K562 (cell line): ENCODE measurements at regions not wholly inside any gene's neighbourhood (a gene's known extent, or its start where the extent isn't known, plus 50 kb on each side); places are given as distances from the start of the nearest gene placed in this dataset.

Source experiments
- ATAC-seq: fragments of 200-7000 bp; cut with Tn5 transposase; 3 replicates; pipeline ENCODE4 v1.9.1; 2020; ENCODE audit warnings: moderate library complexity
- BruUV-seq: library from RNA; stranded (reverse); fragments of 400-500 nt; replicated peaks from 2 replicates; lab custom pipeline; 2021; lab: Mats Ljungman, UMichigan
- CTCF ChIA-PET: fragments of 300-600 bp; formaldehyde crosslinking; extraction: SDS; loops from one replicate; lab custom pipeline; 2021; ENCODE audit warnings: low intra/inter-chr PET ratio; lab: Yijun Ruan, JAX
- POLR2A ChIA-PET: fragments of 300-600, 350-650 bp; sonication (Branson Sonifier 250); formaldehyde crosslinking; extraction: SDS; loops from one replicate; lab custom pipeline; 2021; ENCODE audit warnings: antibody characterized with exemption, inconsistent platforms; lab: Yijun Ruan, JAX
- DNase-seq, 4 experiments: peaks; one replicate each; pipeline versions ENCODE4 v3.0.0 to v3.0.0-alpha.2; 2011 to 2018; ENCODE audit warnings: low spot score in 3 of 4, mixed read lengths in 3 of 4; ENCODE audit errors: extremely low read depth in 1 of 4
- FAIRE-seq: peaks from 2 replicates; lab custom pipeline; 2011; peaks lifted over from hg19 to GRCh38; lab: Jason Lieb, UNC
- H2AFZ ChIP-seq: 2 replicates; pipeline ENCODE4 v1.6.0; 2011; ENCODE audit warnings: low read depth, low read length, control low read depth, inconsistent platforms
- H3K27ac ChIP-seq: fragments of 200-600 bp; 3 replicates; pipeline ENCODE4 v1.8.0; 2011; ENCODE audit warnings: low read depth, mild to moderate bottlenecking, control low read depth, inconsistent platforms, low read length, moderate library complexity, mixed read lengths; ENCODE audit errors: extremely low read depth
- H3K27me3 ChIP-seq, 2 experiments: fragments of 300-600 bp in 1 of 2; 2 replicates in 1 of 2; 3 replicates in 1 of 2; pipeline versions ENCODE4 v1.6.0 to v1.8.0; 2011; ENCODE audit warnings: inconsistent platforms in 2 of 2, low read length in 2 of 2, mild to moderate bottlenecking in 1 of 2, mixed read lengths in 1 of 2, moderate library complexity in 1 of 2; ENCODE audit not compliant: control insufficient read depth in 2 of 2, insufficient read depth in 2 of 2
- H3K36me3 ChIP-seq: fragments of 300-600 bp; 3 replicates; pipeline ENCODE4 v1.8.0; 2011; ENCODE audit warnings: mild to moderate bottlenecking, low read length, inconsistent platforms; ENCODE audit not compliant: control insufficient read depth, insufficient read depth
- H3K4me1 ChIP-seq, 2 experiments: fragments of 200-600 bp in 1 of 2; replicated peaks in 1 of 2; 2 replicates in 1 of 2; 3 replicates in 1 of 2; pipeline versions ENCODE4 v1.5.1 to v1.8.0; 2011; ENCODE audit warnings: inconsistent platforms in 2 of 2, low read length in 2 of 2, mild to moderate bottlenecking in 1 of 2, mixed read lengths in 1 of 2, moderate library complexity in 1 of 2; ENCODE audit not compliant: control insufficient read depth in 2 of 2, insufficient read depth in 2 of 2
- H3K4me2 ChIP-seq: 2 replicates; pipeline ENCODE4 v1.6.1; 2011; ENCODE audit warnings: low read length, control low read depth, inconsistent platforms, mixed read lengths; ENCODE audit not compliant: insufficient read depth
- H3K4me3 ChIP-seq: fragments of 200-600 bp; sonication (generic), shearing (Covaris generic); 2 replicates; pipeline ENCODE4 v1.5.1; 2016; ENCODE audit warnings: control low read depth, inconsistent platforms
- H3K79me2 ChIP-seq: fragments of 200-600 bp; 3 replicates; pipeline ENCODE4 v1.8.0; 2011; ENCODE audit warnings: low read length, inconsistent platforms; ENCODE audit not compliant: control insufficient read depth, insufficient read depth
- H3K9ac ChIP-seq, 2 experiments: 2 replicates each; pipeline versions ENCODE4 v1.6.0 to v1.6.1; 2011; ENCODE audit warnings: low read depth in 2 of 2, low read length in 2 of 2, control low read depth in 1 of 2, inconsistent platforms in 1 of 2, mild to moderate bottlenecking in 1 of 2, mixed read lengths in 1 of 2; ENCODE audit not compliant: insufficient read depth in 1 of 2
- H3K9me1 ChIP-seq: one replicate; pipeline ENCODE4 v1.6.0; 2011; ENCODE audit warnings: inconsistent platforms, mild to moderate bottlenecking, low read length, moderate library complexity; ENCODE audit not compliant: control insufficient read depth, insufficient read depth
- H3K9me3 ChIP-seq: replicated peaks from 2 replicates; pipeline ENCODE4 v1.5.1; 2011; ENCODE audit warnings: low read depth, low read length, inconsistent platforms; ENCODE audit not compliant: control insufficient read depth, insufficient read depth
- H4K20me1 ChIP-seq: replicated peaks from 2 replicates; pipeline ENCODE4 v1.6.1; 2011; ENCODE audit warnings: low read length, inconsistent platforms, mixed read lengths; ENCODE audit not compliant: control insufficient read depth, insufficient read depth
- DNMT1 ChIP-seq: fragments of 450-650 bp; IDR thresholded peaks from 2 replicates; pipeline ENCODE4 v1.6.1; 2016; ENCODE audit warnings: antibody characterized with exemption, mild to moderate bottlenecking
- HNRNPLL ChIP-seq: fragments of 200-400 bp; formaldehyde crosslinking; IDR thresholded peaks from 2 replicates; pipeline ENCODE4 v1.6.1; 2017; ENCODE audit warnings: low read length, low read depth, mild to moderate bottlenecking; ENCODE audit not compliant: poor library complexity, severe bottlenecking
- HNRNPUL1 ChIP-seq: fragments of 200-400 bp; formaldehyde crosslinking; IDR thresholded peaks from 2 replicates; pipeline ENCODE4 v1.6.1; 2017; ENCODE audit warnings: low read length
- RB1 ChIP-seq: fragments of 450-650 bp; IDR thresholded peaks from 2 replicates; pipeline ENCODE4 v1.6.1; 2017; ENCODE audit warnings: low read depth, mild to moderate bottlenecking
- SMAD1 ChIP-seq: fragments of 150-350 bp; IDR thresholded peaks from 2 replicates; pipeline ENCODE4 v1.6.1; 2014; ENCODE audit warnings: low read length, low read depth; ENCODE audit not compliant: partially characterized antibody
- XRCC5 ChIP-seq: fragments of 200-400 bp; formaldehyde crosslinking; IDR thresholded peaks from 2 replicates; pipeline ENCODE4 v1.6.1; 2017; ENCODE audit warnings: low read depth, mild to moderate bottlenecking, low read length
- ZNF609 ChIP-seq: sonication (generic); formaldehyde crosslinking; IDR thresholded peaks from 2 replicates; pipeline ENCODE4 v1.8.1; 2023; ENCODE audit warnings: missing genetic modification reagents, mild to moderate bottlenecking, borderline replicate concordance
- WGBS: fragments of 100-300 bp; shearing (Covaris generic); methylation state at CpG from one replicate; pipeline ENCODE4 v1.1.6; 2016; ENCODE audit warnings: low coverage, mixed read lengths; ENCODE audit not compliant: insufficient coverage; ENCODE audit errors: missing lambda C conversion rate; 5-methylcytosine and 5-hydroxymethylcytosine counted together
- in situ Hi-C: fragments of 300-500 bp; cut with MboI; formaldehyde crosslinking; loops from 4 replicates; pipeline ENCODE4 v1.15.0; 2018; ENCODE audit warnings: inconsistent platforms, mixed read lengths
- intact Hi-C: fragments of 100-400 bp; cut with micrococcal nuclease; formaldehyde crosslinking; loops from 2 replicates; pipeline ENCODE4 v1.14.2; 2022
- TF ChIP-seq, protein P1 (sequence below): fragments of 450-650 bp; IDR thresholded peaks from 2 replicates; pipeline ENCODE4 v1.6.1; 2016; ENCODE audit warnings: borderline replicate concordance

DNA sequence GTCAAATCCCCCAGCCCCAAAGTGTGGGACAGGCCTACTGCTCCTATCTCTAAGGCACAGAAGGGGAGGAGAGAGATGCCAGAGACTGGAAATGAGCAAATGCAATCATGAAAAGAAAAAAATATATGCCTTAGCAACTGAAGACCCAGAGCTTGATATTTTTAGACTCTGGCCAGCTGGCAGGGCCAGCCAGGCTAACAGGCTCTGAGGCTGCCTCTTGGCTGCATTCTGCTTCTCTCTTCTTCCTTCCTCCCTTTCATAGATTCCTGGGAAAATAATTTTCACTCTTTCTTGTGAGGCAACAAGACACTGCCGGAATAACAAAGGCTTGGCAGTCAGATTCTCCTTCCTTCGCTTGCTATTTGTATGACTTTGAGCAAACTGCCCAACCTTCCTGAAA lies 209.1 kb downstream of the RAD51AP2 start (continued):
- TF ChIP-seq, protein P1, sequence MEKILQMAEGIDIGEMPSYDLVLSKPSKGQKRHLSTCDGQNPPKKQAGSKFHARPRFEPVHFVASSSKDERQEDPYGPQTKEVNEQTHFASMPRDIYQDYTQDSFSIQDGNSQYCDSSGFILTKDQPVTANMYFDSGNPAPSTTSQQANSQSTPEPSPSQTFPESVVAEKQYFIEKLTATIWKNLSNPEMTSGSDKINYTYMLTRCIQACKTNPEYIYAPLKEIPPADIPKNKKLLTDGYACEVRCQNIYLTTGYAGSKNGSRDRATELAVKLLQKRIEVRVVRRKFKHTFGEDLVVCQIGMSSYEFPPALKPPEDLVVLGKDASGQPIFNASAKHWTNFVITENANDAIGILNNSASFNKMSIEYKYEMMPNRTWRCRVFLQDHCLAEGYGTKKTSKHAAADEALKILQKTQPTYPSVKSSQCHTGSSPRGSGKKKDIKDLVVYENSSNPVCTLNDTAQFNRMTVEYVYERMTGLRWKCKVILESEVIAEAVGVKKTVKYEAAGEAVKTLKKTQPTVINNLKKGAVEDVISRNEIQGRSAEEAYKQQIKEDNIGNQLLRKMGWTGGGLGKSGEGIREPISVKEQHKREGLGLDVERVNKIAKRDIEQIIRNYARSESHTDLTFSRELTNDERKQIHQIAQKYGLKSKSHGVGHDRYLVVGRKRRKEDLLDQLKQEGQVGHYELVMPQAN, result no peak
- no peak for TF ChIP-seq HNRNPLL
- TF ChIP-seq DNMT1, result no peak

DNA sequence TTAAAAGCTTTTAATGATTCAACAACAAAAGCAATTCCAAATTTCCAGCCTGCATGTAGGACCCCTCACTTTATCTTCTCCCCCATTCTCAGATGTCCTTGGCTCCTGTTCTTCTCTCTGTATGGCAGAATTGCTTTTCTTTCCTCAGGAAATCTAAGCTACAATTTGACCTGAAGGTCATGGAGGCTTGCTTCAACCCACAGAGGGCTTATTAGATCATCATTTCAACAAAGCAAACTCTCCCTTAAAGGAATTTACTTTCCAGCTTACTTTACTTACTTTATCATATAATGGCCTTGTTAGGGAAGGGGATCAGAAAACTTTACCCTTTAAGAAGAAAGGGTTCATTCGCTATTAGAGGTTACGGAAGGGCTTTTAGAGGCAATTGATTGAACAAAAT lies 211.5 kb downstream of the RAD51AP2 start:
- POLR2A ChIA-PET, result no interaction called here
- TF ChIP-seq HNRNPUL1, result no peak
- no peak for TF ChIP-seq XRCC5
- TF ChIP-seq ZNF609 (CRISPR knock-in tag), result no peak
- TF ChIP-seq RB1, result no peak
- TF ChIP-seq SMAD1, result no peak

More for the DNA sequence above, 211.5 kb downstream of the RAD51AP2 start:
- 0% methylated on average over 2 of the region's 2 CpGs for WGBS
- Histone ChIP-seq H3K79me2 (no peaks in the 10 kb centered on the region), H4K20me1 (no peaks in the 10 kb centered on the region), H2AFZ (no peak overlapping the region), H3K4me2 (no peak overlapping the region), H3K27ac (no peak overlapping the region), H3K4me1 (no peaks in the 10 kb centered on the region), H3K4me3 (no peak overlapping the region), H3K36me3 (no peaks in the 10 kb centered on the region), H3K27me3 (no peaks in the 10 kb centered on the region), H3K9me3 (no peaks in the 10 kb centered on the region), H3K9me1 (no peaks in the 10 kb centered on the region), H3K9ac (no peak overlapping the region)
- CTCF ChIA-PET, result interaction anchor here (0.6 kb wide), 1 partner anchor 795 kb away, joined by 3 read pairs; no protein-coding TSS in a partner anchor
- FAIRE-seq (no peak), DNase-seq (no peak), ATAC-seq (no peak)
- in situ Hi-C loops (loop anchor here (5.0 to 25.0 kb wide), 2 partner anchors 534 to 694 kb away; no protein-coding TSS in a partner anchor), intact Hi-C loops (loop anchor here (10.0 kb wide), 4 partner anchors 132 to 682 kb away; no protein-coding TSS in a partner anchor)
- no TSS peak for BruUV-seq
